Smooth muscle cell (in vitro differentiated cells): ENCODE measurements at regions not wholly inside any gene's neighbourhood (a gene's known extent, or its start where the extent isn't known, plus 50 kb on each side); places are given as distances from the start of the nearest gene placed in this dataset.
"Not testable (repeated sequence)": the region's sequence is repeated elsewhere in the genome, so short reads cannot be mapped to it uniquely, and the experiment has no call there.

Experiments
- DNase-seq: peaks from one replicate; lab custom pipeline; 2025; ENCODE audit not compliant: unreplicated experiment; lab: John Stamatoyannopoulos, UW
- H2AFZ ChIP-seq: fragments of 200-600 bp; sonication (generic); 2 replicates; pipeline ENCODE4 v1.6.0; 2016; ENCODE audit warnings: antibody characterized with exemption, low read depth, mild to moderate bottlenecking
- H3F3A ChIP-seq: fragments of 200-600 bp; sonication (generic); 2 replicates; pipeline ENCODE4 v1.6.0; 2017; ENCODE audit warnings: antibody characterized with exemption, low read depth
- H3K27ac ChIP-seq: fragments of 200-600 bp; sonication (generic); 2 replicates; pipeline ENCODE4 v1.5.1; 2016; ENCODE audit warnings: low read depth, mild to moderate bottlenecking
- H3K27me3 ChIP-seq: fragments of 200-600 bp; sonication (generic); 2 replicates; pipeline ENCODE4 v1.6.1; 2016; ENCODE audit warnings: low read depth, mild to moderate bottlenecking
- H3K36me3 ChIP-seq: fragments of 200-600 bp; sonication (generic); 2 replicates; pipeline ENCODE4 v1.5.1; 2016; ENCODE audit warnings: low read depth
- H3K4me1 ChIP-seq: fragments of 200-600 bp; sonication (generic); 2 replicates; pipeline ENCODE4 v1.5.1; 2016; ENCODE audit warnings: low read depth
- H3K4me2 ChIP-seq: fragments of 200-600 bp; sonication (generic); 2 replicates; pipeline ENCODE4 v1.6.0; 2016; ENCODE audit warnings: mild to moderate bottlenecking
- H3K4me3 ChIP-seq: fragments of 200-600 bp; sonication (generic); 2 replicates; pipeline ENCODE4 v1.5.1; 2016; ENCODE audit warnings: mild to moderate bottlenecking
- H3K79me2 ChIP-seq: fragments of 200-600 bp; sonication (generic); 2 replicates; pipeline ENCODE4 v1.6.0; 2016; ENCODE audit warnings: low read depth, mild to moderate bottlenecking
- H3K9ac ChIP-seq: fragments of 200-600 bp; sonication (generic); 2 replicates; pipeline ENCODE4 v1.6.0; 2016; ENCODE audit warnings: low read depth
- H3K9me3 ChIP-seq: fragments of 200-600 bp; sonication (generic); replicated peaks from 2 replicates; pipeline ENCODE4 v1.5.1; 2016; ENCODE audit warnings: low read depth
- H4K20me1 ChIP-seq: fragments of 200-600 bp; sonication (generic); 2 replicates; pipeline ENCODE4 v1.6.0; 2016; ENCODE audit warnings: low read depth
- WGBS: methylation state at CpG from one replicate; pipeline ENCODE4 v1.1.7; 2016; ENCODE audit warnings: low lambda C conversion rate; 5-methylcytosine and 5-hydroxymethylcytosine counted together
- TF ChIP-seq, protein P1 (sequence below): fragments of 200-600 bp; sonication (generic); IDR thresholded peaks from 2 replicates; pipeline ENCODE4 v1.5.1; 2017; ENCODE audit warnings: borderline replicate concordance, mild to moderate bottlenecking, antibody characterized with exemption; ENCODE audit not compliant: insufficient read depth, poor library complexity, severe bottlenecking

DNA sequence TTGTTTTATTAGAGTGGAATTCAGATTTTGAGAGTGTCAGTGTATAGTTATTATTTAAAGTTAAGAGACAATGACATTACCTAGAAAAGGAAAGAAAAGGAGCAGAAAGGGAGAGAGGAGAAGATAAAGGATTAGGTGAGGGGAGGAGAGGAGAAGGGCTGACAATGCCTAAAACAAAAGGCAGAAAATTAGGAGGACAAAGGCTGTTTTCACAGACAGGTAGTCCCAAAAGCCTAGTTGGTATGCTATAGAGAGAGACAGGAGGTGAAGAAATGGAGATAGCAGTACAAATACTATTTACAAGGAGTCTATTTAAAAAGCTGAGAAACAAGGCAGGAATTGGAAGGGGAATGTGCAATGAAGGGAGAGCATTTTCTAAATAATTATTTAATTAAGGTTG, 409.4 kb upstream of the ADGRB3 start:
- Histone ChIP-seq H3K9me3 (no peaks in the 10 kb centered on the region), H3K9ac (no peak overlapping the region), H3K4me1 (no peaks in the 10 kb centered on the region), H3K4me2 (no peak overlapping the region), H3K79me2 (no peaks in the 10 kb centered on the region), H2AFZ (no peak overlapping the region), H3K36me3 (no peaks in the 10 kb centered on the region), H3K27me3 (no peaks in the 10 kb centered on the region), H3K4me3 (no peak overlapping the region), H3F3A (no peaks in the 10 kb centered on the region), H3K27ac (no peak overlapping the region), H4K20me1 (no peaks in the 10 kb centered on the region)
- DNase-seq: no peak
- TF ChIP-seq, protein P1, sequence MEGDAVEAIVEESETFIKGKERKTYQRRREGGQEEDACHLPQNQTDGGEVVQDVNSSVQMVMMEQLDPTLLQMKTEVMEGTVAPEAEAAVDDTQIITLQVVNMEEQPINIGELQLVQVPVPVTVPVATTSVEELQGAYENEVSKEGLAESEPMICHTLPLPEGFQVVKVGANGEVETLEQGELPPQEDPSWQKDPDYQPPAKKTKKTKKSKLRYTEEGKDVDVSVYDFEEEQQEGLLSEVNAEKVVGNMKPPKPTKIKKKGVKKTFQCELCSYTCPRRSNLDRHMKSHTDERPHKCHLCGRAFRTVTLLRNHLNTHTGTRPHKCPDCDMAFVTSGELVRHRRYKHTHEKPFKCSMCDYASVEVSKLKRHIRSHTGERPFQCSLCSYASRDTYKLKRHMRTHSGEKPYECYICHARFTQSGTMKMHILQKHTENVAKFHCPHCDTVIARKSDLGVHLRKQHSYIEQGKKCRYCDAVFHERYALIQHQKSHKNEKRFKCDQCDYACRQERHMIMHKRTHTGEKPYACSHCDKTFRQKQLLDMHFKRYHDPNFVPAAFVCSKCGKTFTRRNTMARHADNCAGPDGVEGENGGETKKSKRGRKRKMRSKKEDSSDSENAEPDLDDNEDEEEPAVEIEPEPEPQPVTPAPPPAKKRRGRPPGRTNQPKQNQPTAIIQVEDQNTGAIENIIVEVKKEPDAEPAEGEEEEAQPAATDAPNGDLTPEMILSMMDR: no peak

DNA sequence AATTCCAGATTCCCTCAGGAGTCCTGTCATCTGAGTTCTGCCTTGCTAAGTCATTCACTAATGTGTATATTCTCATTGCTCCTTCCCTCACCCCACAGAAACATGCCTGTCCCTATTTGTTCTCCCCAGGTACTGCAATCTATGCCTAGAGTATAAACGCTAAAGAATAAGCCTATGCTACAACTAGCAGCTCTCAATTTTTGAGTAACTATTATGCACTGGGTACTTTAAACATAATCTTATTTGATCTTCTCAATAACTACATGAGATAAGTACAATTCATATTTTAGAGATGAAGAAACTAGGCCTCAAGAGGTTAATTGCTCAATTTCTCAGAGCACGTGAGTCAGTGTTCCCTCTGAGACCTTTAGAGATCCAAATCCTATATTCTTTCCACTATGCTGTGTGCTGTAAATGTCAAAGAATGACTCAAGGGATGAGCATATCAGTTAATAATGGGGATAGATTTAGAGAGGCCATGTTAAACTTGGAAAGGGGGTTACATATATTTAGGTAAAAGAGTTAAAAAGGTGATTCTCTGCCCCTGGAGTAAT, 423.8 kb upstream of the ADGRB3 start:
- H3K9me3 ChIP-seq: no peaks in the 10 kb centered on the region
- no peaks in the 10 kb centered on the region for H4K20me1 ChIP-seq
- H3K79me2 ChIP-seq: no peaks in the 10 kb centered on the region
- H3K27ac ChIP-seq: no peak overlapping the region
- no peaks in the 10 kb centered on the region for H3K36me3 ChIP-seq
- no peak overlapping the region for H3K9ac ChIP-seq
- H3K4me3 ChIP-seq: no peak overlapping the region
- no peak overlapping the region for H3K4me2 ChIP-seq
- WGBS: 62% methylated on average over 2 of the region's 2 CpGs
- no peak for DNase-seq
- H3K27me3 ChIP-seq: no peaks in the 10 kb centered on the region
- H2AFZ ChIP-seq: no peak overlapping the region
- TF ChIP-seq, protein P1: no peak
- no peaks in the 10 kb centered on the region for H3K4me1 ChIP-seq
- no peaks in the 10 kb centered on the region for H3F3A ChIP-seq

- H3K4me1 ChIP-seq, H4K20me1 ChIP-seq, H3K4me2 ChIP-seq, H3K4me3 ChIP-seq, H3F3A ChIP-seq, H3K27ac ChIP-seq, DNase-seq, H3K79me2 ChIP-seq, H3K36me3 ChIP-seq, H2AFZ ChIP-seq, H3K9ac ChIP-seq, H3K9me3 ChIP-seq, H3K27me3 ChIP-seq: not testable (repeated sequence)
These were observed 427.5 kb upstream of the ADGRB3 start for GRCh38 chr6:68207612-68208011.

- no peak overlapping the region for H3K27ac ChIP-seq
- H3K27me3 ChIP-seq: no peaks in the 10 kb centered on the region
- H3K4me3 ChIP-seq: no peak overlapping the region
- H3K36me3 ChIP-seq: no peaks in the 10 kb centered on the region
- H3K79me2 ChIP-seq: no peaks in the 10 kb centered on the region
- H3K4me1 ChIP-seq: no peaks in the 10 kb centered on the region
- H3K4me2 ChIP-seq: no peak overlapping the region
- no peak for DNase-seq
- no peaks in the 10 kb centered on the region for H3K9me3 ChIP-seq
- TF ChIP-seq, protein P1: no peak
- no peaks in the 10 kb centered on the region for H4K20me1 ChIP-seq
- no peaks in the 10 kb centered on the region for H3F3A ChIP-seq
- H3K9ac ChIP-seq: no peak overlapping the region
- H2AFZ ChIP-seq: no peak overlapping the region
These were observed 434.2 kb upstream of the ADGRB3 start for GRCh38 chr6:68200929-68201328.
